ENCODE measurements at regions not wholly inside any gene's neighbourhood (a gene's known extent, or its start where the extent isn't known, plus 50 kb on each side); places are given as distances from the start of the nearest gene placed in this dataset.
"Not testable (repeated sequence)": the region's sequence is repeated elsewhere in the genome, so short reads cannot be mapped to it uniquely, and the experiment has no call there.

DNA sequence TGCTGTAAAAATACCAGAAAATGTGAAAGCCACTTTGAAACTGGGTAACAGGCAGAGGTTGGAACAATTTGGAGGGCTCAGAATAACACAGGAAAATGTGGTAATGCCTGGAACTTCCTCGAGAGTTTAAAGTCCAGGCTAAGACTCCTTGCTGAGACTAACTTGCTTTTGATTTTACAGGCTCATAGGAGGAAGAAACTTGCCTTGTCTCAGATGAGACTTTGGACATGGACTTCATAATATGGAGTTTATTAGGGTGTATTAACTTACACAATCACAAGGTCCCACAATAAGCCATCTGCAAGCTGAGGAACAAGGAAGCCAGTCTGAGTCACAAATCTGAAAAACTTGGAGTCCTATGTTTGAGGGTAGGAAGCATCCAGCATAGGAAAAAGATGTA, 293.4 kb upstream of the TMEFF2 start:
- TF ChIP-seq, protein P1, sequence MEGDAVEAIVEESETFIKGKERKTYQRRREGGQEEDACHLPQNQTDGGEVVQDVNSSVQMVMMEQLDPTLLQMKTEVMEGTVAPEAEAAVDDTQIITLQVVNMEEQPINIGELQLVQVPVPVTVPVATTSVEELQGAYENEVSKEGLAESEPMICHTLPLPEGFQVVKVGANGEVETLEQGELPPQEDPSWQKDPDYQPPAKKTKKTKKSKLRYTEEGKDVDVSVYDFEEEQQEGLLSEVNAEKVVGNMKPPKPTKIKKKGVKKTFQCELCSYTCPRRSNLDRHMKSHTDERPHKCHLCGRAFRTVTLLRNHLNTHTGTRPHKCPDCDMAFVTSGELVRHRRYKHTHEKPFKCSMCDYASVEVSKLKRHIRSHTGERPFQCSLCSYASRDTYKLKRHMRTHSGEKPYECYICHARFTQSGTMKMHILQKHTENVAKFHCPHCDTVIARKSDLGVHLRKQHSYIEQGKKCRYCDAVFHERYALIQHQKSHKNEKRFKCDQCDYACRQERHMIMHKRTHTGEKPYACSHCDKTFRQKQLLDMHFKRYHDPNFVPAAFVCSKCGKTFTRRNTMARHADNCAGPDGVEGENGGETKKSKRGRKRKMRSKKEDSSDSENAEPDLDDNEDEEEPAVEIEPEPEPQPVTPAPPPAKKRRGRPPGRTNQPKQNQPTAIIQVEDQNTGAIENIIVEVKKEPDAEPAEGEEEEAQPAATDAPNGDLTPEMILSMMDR (IDR thresholded peaks at IDR 0.05) = not testable (repeated sequence)
- TF ChIP-seq POLR2A (IDR thresholded peaks at IDR 0.05) = not testable (repeated sequence)
